Activated CD4-positive, alpha-beta T cell treated with anti-CD3 and anti-CD28 coated beads, Interleukin-2, Interleukin-6, amounts not matched to agents 100 ng/mL and 50 ng/mL, durations not matched to agents 16 hours and 8 hours (primary cell): ENCODE measurements at regions not wholly inside any gene's neighbourhood (a gene's known extent, or its start where the extent isn't known, plus 50 kb on each side); places are given as distances from the start of the nearest gene placed in this dataset.
"Not testable (repeated sequence)": the region's sequence is repeated elsewhere in the genome, so short reads cannot be mapped to it uniquely, and the experiment has no call there.

Experiments used
- DNase-seq: peaks from one replicate; pipeline ENCODE4 v3.0.0-alpha.2; 2020

GRCh38 chr1:72481420-72481970, 199.2 kb upstream of the NEGR1 start:
- no peak for DNase-seq

- DNase-seq: no peak
Observed at GRCh38 chr1:72466376-72466775, 184.0 kb upstream of the NEGR1 start.

GRCh38 chr1:72462186-72462905, 180.0 kb upstream of the NEGR1 start:
- DNase-seq: no peak

GRCh38 chr1:72442262-72442661, 159.9 kb upstream of the NEGR1 start:
- DNase-seq: no peak

GRCh38 chr1:72439036-72439435, 156.7 kb upstream of the NEGR1 start:
- no peak for DNase-seq

GRCh38 chr1:72438270-72438669, 155.9 kb upstream of the NEGR1 start:
- DNase-seq: no peak

- DNase-seq: no peak
Observed at GRCh38 chr1:72435025-72435424, 152.7 kb upstream of the NEGR1 start.

- DNase-seq: no peak
Observed at GRCh38 chr1:72434070-72434469, 151.7 kb upstream of the NEGR1 start.

GRCh38 chr1:72433591-72433990, 151.3 kb upstream of the NEGR1 start:
- DNase-seq: no peak

- no peak for DNase-seq
Observed at GRCh38 chr1:72432645-72433267, 150.4 kb upstream of the NEGR1 start.

- no peak for DNase-seq
Observed at GRCh38 chr1:72431810-72432209, 149.5 kb upstream of the NEGR1 start.

- not testable (repeated sequence) for DNase-seq
Observed at GRCh38 chr1:72428276-72428675, 145.9 kb upstream of the NEGR1 start.

- no peak for DNase-seq
Observed at GRCh38 chr1:72419229-72419628, 136.9 kb upstream of the NEGR1 start.

GRCh38 chr1:72412286-72412685, 129.9 kb upstream of the NEGR1 start:
- no peak for DNase-seq

GRCh38 chr1:72399807-72400206, 117.5 kb upstream of the NEGR1 start:
- DNase-seq: no peak

- no peak for DNase-seq
Observed at GRCh38 chr1:72397786-72398185, 115.4 kb upstream of the NEGR1 start.

GRCh38 chr1:72394457-72394856, 112.1 kb upstream of the NEGR1 start:
- DNase-seq: no peak

GRCh38 chr1:72379072-72379471, 96.7 kb upstream of the NEGR1 start:
- no peak for DNase-seq

- DNase-seq: no peak
Observed at GRCh38 chr1:72375226-72375625, 92.9 kb upstream of the NEGR1 start.

- no peak for DNase-seq
Observed at GRCh38 chr1:72371259-72372035, 89.1 kb upstream of the NEGR1 start.

- DNase-seq: not testable (repeated sequence)
Observed at GRCh38 chr1:72370836-72371235, 88.5 kb upstream of the NEGR1 start.

GRCh38 chr1:72369069-72369757, 86.9 kb upstream of the NEGR1 start:
- DNase-seq: no peak

- DNase-seq: peak; percentile 11
Observed at GRCh38 chr1:72366466-72366865, 84.1 kb upstream of the NEGR1 start.
